ENCODE measurements at regions not wholly inside any gene's neighbourhood (a gene's known extent, or its start where the extent isn't known, plus 50 kb on each side); places are given as distances from the start of the nearest gene placed in this dataset.

DNA sequence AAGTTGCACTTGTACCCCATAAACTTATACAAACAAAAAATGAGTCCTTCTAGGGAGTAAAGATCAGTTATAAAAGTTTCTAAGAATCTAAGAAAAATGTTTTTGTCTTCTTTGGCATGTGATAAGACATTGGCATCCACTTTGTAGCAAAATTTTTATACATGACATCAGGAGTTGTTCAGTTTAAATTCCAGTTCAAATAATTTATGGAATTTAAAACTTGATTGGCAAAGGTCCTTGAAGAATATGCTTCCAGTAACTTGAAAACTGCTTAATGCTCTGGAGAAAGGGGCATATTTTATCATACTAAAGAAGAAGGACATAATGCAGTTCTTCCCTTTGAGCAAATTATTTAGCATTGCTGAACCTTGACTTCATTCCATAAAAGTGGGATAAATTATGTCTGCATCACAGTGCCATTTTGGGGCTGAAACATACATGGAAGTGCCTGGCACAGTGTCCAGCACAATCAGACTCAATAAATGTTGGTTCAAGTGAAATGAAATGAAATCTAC lies 163.3 kb upstream of the IL15 start:
- TF ChIP-seq, protein P1, sequence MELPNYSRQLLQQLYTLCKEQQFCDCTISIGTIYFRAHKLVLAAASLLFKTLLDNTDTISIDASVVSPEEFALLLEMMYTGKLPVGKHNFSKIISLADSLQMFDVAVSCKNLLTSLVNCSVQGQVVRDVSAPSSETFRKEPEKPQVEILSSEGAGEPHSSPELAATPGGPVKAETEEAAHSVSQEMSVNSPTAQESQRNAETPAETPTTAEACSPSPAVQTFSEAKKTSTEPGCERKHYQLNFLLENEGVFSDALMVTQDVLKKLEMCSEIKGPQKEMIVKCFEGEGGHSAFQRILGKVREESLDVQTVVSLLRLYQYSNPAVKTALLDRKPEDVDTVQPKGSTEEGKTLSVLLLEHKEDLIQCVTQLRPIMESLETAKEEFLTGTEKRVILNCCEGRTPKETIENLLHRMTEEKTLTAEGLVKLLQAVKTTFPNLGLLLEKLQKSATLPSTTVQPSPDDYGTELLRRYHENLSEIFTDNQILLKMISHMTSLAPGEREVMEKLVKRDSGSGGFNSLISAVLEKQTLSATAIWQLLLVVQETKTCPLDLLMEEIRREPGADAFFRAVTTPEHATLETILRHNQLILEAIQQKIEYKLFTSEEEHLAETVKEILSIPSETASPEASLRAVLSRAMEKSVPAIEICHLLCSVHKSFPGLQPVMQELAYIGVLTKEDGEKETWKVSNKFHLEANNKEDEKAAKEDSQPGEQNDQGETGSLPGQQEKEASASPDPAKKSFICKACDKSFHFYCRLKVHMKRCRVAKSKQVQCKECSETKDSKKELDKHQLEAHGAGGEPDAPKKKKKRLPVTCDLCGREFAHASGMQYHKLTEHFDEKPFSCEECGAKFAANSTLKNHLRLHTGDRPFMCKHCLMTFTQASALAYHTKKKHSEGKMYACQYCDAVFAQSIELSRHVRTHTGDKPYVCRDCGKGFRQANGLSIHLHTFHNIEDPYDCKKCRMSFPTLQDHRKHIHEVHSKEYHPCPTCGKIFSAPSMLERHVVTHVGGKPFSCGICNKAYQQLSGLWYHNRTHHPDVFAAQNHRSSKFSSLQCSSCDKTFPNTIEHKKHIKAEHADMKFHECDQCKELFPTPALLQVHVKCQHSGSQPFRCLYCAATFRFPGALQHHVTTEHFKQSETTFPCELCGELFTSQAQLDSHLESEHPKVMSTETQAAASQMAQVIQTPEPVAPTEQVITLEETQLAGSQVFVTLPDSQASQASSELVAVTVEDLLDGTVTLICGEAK (IDR thresholded peaks at IDR 0.05): no peak
- TF ChIP-seq, protein P1 (CRISPR knock-in tag; IDR thresholded peaks at IDR 0.05): no peak
- TF ChIP-seq YY1 (IDR thresholded peaks at IDR 0.05; ENCODE audit: borderline replicate concordance in 1 of 3, control insufficient read depth in 1 of 3, extremely low read depth in 1 of 3, insufficient read depth in 3 of 3, insufficient read length in 1 of 3, insufficient replicate concordance in 2 of 3, low read depth in 1 of 3, low read length in 2 of 3) (no peak), PCBP1 (IDR thresholded peaks at IDR 0.05; ENCODE audit: low read depth, low read length, poor library complexity, severe bottlenecking) (no peak), REST (IDR thresholded peaks at IDR 0.05; ENCODE audit: borderline replicate concordance) (no peak), REST (CRISPR knock-in tag; IDR thresholded peaks at IDR 0.05; ENCODE audit: low read depth) (no peak), RHOXF2B (CRISPR knock-in tag; conservative IDR thresholded peaks at IDR 0.05) (no peak), GTF2F1 (IDR thresholded peaks at IDR 0.05; ENCODE audit: low read depth, low read length) (no peak), RAD21 (CRISPR knock-in tag; conservative IDR thresholded peaks at IDR 0.05 in 1 of 2, IDR thresholded peaks at IDR 0.05 in 1 of 2) (no peak), ZNF263 (CRISPR knock-in tag; IDR thresholded peaks at IDR 0.05; ENCODE audit: borderline replicate concordance) (no peak), RBBP5 (IDR thresholded peaks at IDR 0.05; ENCODE audit: borderline replicate concordance, insufficient read depth, low read length, poor library complexity, severe bottlenecking) (no peak), SP1 (CRISPR knock-in tag; IDR thresholded peaks at IDR 0.05) (no peak)
- TF ChIP-seq, protein P2, sequence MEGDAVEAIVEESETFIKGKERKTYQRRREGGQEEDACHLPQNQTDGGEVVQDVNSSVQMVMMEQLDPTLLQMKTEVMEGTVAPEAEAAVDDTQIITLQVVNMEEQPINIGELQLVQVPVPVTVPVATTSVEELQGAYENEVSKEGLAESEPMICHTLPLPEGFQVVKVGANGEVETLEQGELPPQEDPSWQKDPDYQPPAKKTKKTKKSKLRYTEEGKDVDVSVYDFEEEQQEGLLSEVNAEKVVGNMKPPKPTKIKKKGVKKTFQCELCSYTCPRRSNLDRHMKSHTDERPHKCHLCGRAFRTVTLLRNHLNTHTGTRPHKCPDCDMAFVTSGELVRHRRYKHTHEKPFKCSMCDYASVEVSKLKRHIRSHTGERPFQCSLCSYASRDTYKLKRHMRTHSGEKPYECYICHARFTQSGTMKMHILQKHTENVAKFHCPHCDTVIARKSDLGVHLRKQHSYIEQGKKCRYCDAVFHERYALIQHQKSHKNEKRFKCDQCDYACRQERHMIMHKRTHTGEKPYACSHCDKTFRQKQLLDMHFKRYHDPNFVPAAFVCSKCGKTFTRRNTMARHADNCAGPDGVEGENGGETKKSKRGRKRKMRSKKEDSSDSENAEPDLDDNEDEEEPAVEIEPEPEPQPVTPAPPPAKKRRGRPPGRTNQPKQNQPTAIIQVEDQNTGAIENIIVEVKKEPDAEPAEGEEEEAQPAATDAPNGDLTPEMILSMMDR (IDR thresholded peaks at IDR 0.05 in 2 of 3, conservative IDR thresholded peaks at IDR 0.05 in 1 of 3; ENCODE audit: insufficient read depth in 2 of 3, low read depth in 1 of 3, low read length in 3 of 3): no peak
